C1 segment of cervical spinal cord (tissue), 14 donors: ENCODE measurements at regions not wholly inside any gene's neighbourhood (a gene's known extent, or its start where the extent isn't known, plus 50 kb on each side); places are given as distances from the start of the nearest gene placed in this dataset.

ENCODE experiments used
- DNase-seq, 14 donors: peaks; one replicate each; lab custom pipeline; 2025; lab: John Stamatoyannopoulos, UW

- DNase-seq: no peak
Observed at GRCh38 chr16:51497541-51498211, 346.6 kb upstream of the SALL1 start.

DNA sequence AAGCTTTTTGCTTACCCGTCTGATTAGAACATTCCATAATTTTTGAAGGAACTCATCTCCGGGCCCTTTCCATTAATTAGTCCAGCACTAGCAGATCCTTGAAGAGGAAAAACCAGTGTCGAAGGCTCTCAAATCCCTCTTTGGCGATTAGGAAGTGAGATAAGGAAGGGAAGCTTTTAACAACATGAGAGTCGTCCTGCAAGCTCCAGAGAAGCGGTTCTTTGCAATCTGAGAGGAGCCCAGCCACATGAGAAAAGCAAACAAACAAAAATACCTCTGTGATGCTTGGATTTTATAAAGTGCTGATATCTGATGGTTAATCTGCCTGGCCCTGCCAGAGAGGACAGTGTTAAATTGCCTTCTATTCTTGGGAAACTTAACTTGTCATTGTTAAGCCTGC is 339.8 kb upstream of the SALL1 start:
- DNase-seq: no peak

- no peak for DNase-seq
Observed at GRCh38 chr16:51487880-51488279, 336.8 kb upstream of the SALL1 start.

GRCh38 chr16:51474414-51475091 is 323.5 kb upstream of the SALL1 start:
- DNase-seq: no peak

GRCh38 chr16:51473091-51473490 is 322.0 kb upstream of the SALL1 start:
- no peak for DNase-seq

DNA sequence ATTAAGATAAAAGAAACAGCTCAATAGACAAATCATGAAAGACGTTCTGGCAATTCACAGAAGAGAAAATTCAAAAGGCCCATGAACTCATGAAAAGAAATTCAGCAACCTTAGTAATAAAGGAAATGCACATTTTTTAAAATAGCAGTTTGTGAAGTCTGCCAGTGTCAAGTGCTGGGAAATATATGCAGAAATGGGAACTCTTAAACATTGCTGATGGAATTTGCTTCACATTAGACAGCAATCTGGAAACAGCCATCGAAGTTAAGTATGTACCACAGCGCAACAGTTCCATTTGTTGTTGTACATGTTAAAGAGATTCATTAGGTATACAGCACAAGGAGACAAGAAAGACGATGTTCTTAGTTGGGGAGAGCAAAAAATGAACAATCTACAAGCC is 319.4 kb upstream of the SALL1 start:
- DNase-seq: no peak

DNA sequence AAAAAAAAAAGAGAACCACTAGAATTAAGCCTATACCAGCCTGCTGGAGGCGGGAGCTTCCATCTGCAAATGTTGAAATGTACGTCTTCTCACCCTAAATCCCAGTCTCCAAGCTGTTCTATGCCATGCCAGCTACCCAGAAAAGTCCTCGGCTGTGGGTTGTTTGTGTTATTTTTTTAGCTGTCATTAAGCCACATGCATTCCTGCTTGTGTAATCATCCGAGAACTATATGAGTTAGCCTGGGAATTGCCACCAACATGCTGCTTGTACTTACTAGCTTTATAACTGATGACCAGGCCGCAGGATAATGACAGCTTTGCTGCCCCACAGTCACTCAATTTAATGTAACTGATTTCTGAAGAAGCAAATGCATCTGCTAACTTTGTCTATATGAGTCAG is 313.9 kb upstream of the SALL1 start:
- DNase-seq: no peak

GRCh38 chr16:51461255-51461654 is 310.2 kb upstream of the SALL1 start:
- DNase-seq: no peak

DNA sequence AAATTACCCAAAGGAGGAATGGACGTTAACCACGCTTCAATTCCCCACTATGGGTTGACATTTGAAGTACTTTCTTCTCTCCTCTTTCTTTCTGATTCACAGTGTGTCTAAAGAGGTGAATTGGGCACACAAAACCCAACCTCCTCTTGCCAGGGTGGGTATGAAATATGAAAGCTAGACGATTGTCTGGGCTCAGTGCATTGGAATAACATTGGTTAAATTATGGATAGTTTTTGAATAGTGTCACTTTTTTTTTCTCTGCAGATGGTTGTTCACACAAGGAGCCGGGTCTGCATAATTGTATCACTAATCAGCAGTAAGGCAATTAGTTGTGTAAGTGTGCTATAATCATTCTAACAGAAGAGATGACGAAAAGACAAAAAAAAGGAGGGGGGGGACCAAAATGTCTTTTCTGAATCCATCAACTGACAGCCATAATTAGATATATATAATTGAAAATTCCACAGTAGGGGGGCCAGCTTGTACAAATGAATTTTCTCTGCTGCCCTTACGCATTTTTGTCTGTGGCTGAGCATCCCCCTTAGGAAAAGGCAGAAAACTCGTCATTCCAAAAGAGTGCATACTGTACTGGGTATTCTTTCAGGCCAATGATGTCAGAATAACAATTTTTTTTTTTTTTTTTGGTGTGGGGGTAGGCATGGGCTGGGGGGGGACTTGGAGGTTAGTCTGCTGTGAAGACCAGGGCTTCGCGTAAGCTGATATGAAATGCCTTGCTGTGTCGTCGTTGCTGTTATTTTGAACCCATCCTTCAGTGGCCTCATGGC is 307.5 kb upstream of the SALL1 start:
- DNase-seq: no peak

GRCh38 chr16:51457775-51458174 is 306.7 kb upstream of the SALL1 start:
- DNase-seq: no peak

DNA sequence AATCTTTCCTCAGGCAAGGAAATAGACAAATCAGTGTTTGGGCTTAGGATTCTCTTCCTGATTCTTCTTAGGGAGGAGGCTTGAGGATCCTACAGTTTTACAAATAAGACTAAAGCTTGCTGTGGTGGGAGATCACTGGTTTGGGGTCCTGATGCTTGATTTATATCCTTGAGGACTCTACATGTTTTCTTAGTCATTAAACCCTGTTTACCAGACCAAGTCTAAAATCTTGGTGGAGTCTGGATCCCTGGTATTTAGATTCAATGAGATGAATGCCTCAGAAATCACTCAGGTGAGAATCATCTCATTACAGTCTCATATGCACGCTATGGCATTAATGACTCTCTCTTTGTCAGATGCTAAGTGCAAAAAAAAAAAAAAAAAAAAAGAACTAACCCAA is 304.3 kb upstream of the SALL1 start:
- DNase-seq: no peak

- DNase-seq: peak in 1 of 14 donors; percentile 11
Observed at GRCh38 chr16:51453251-51453650, 302.2 kb upstream of the SALL1 start.

GRCh38 chr16:51450909-51451308 is 299.8 kb upstream of the SALL1 start:
- DNase-seq: no peak

DNA sequence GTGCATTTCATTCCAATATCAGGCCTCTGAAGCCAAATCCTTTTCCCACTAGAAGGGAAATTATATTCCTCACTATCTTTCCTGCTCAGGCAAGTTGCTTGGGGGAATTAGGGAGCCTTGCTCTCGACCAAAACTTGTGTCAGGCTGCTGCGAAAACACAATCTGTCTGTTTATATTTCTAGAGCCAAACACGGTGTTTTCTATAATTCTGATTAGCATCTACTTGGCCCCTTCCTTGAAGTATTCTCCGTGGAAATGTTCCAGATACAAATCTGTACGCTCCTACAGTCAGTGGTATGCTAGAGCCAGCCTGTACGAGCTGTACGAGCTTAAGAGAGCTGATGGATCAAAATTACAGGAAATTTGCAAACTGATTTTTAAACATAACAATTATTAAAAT is 299.3 kb upstream of the SALL1 start:
- DNase-seq: no peak

DNA sequence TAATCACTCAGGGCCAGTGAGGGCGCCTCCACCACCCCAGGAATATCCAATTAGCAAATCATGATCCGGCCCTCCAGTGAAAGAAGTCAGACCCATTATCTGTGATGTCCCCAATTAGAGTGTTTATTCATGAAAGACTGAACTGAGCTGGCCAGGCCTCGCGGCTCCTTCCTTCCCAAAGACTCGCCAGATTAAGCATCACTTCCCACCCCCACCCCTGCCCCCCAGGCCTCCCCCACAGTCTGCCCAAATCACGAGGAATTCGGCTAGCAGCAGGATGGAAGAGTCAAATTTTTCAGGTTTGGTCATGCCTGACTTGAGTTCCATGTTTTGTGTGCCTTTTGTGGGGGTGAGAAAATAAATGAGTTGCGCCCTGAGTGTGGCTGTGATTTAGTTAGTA is 298.4 kb upstream of the SALL1 start:
- no peak for DNase-seq

GRCh38 chr16:51445250-51445649 is 294.2 kb upstream of the SALL1 start:
- DNase-seq: no peak

DNA sequence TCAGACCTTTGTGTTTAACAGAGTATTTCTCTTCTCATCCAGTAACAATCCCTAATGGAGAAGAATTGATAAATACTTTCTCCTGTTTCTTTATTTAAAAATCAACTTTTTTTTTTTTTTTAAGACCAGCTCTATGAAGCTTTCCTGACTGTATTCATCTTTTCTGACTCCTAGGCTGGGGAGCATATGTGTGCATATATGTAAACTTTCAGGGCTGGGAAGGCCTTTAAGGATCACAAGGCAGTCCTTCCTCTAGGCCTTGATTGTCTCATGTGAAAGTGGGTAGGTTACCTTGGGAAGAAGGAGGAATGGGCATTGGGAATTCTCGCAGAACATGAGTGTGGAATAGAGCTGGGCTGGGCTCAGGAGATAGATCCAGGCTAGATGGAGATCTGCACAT is 292.9 kb upstream of the SALL1 start:
- no peak for DNase-seq

- peak in 1 of 14 donors; percentile 12 for DNase-seq
Observed at GRCh38 chr16:51442141-51442870, 291.2 kb upstream of the SALL1 start.

DNA sequence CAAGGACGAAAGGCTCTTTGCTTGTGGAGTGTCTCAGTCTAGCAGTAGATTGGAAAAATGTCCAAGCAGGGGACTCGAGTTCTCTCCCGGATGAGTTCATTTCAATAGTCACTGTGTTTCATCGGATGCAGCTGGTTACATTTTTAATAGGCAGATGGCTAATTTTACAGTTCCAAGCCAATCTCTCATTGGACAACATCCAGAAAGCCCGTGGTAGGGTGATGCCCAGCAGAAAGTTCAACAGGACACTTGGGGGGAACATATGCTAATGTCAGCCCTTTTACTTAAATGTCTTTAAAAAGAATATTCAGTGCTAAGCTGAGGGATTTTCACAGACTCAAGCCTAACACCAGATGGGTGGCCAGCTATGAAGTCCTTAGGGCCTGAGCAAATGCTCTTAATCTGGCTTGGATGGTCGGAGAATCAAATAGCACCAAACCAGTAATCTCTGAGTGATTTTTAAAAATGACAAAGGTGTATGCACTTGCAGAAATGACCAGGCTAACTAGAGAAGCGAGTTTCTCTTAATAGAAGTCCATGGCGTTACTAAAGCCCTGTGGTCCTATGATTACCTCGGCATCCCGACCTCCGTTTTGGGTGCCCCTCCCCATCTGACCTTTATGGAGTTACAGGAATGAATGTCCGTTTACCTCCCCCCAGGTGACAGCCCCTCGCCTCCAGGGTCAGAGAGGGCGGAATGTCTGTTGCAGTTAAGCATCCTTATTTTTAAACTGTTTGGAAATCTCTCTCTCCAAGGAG is 289.2 kb upstream of the SALL1 start:
- DNase-seq: peak in 10 of 14 donors; percentile 8 to 64 (median 28)

GRCh38 chr16:51439271-51439670 is 288.2 kb upstream of the SALL1 start:
- no peak for DNase-seq

DNA sequence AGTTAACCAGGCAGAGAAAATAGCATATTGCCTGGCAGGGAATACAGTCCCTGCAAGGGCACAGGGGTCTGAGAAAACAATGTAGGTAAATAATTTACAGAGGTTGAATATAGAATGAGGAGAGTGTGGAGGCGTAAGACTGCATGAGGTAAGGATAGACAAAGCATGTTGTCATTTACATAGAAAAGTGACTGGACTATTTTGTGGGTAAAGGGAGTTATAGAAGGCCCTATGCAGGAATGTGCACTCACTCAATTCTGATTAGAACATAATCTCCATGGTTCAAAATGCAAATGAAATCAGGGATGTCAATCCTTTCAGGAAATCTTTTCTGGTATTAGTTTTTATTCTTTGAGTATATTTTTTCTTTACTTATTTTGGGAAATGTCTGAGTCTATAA is 285.7 kb upstream of the SALL1 start:
- DNase-seq: no peak
